GM19324 (cell line): ENCODE measurements at regions not wholly inside any gene's neighbourhood (a gene's known extent, or its start where the extent isn't known, plus 50 kb on each side); places are given as distances from the start of the nearest gene placed in this dataset.

ENCODE experiments used
- ATAC-seq: cut with Tn5 transposase; IDR thresholded peaks from one replicate; pipeline ENCODE4 v1.9.1; 2021; ENCODE audit warnings: mild to moderate bottlenecking, moderate library complexity; ENCODE audit not compliant: unreplicated experiment, low FRiP score

- ATAC-seq, result no peak
Observed at GRCh38 chr4:30924495-30924894, 204.3 kb downstream of the PCDH7 start.

GRCh38 chr4:30929649-30930048 lies 209.5 kb downstream of the PCDH7 start:
- no peak for ATAC-seq

- ATAC-seq, result no peak
Observed at GRCh38 chr4:30930276-30930675, 210.1 kb downstream of the PCDH7 start.

GRCh38 chr4:30932581-30932980 lies 212.4 kb downstream of the PCDH7 start:
- no peak for ATAC-seq

GRCh38 chr4:30939069-30939468 lies 218.9 kb downstream of the PCDH7 start:
- no peak for ATAC-seq

GRCh38 chr4:30939684-30940083 lies 219.5 kb downstream of the PCDH7 start:
- ATAC-seq, result no peak

GRCh38 chr4:30941641-30942040 lies 221.5 kb downstream of the PCDH7 start:
- no peak for ATAC-seq

GRCh38 chr4:30943356-30943755 lies 223.2 kb downstream of the PCDH7 start:
- no peak for ATAC-seq

- no peak for ATAC-seq
Observed at GRCh38 chr4:30945586-30945985, 225.4 kb downstream of the PCDH7 start.

GRCh38 chr4:30946288-30946687 lies 226.1 kb downstream of the PCDH7 start:
- no peak for ATAC-seq

- no peak for ATAC-seq
Observed at GRCh38 chr4:30948653-30949052, 228.5 kb downstream of the PCDH7 start.

- no peak for ATAC-seq
Observed at GRCh38 chr4:30950737-30951136, 230.6 kb downstream of the PCDH7 start.

- ATAC-seq, result no peak
Observed at GRCh38 chr4:30952526-30953219, 232.5 kb downstream of the PCDH7 start.

GRCh38 chr4:30953799-30954198 lies 233.6 kb downstream of the PCDH7 start:
- no peak for ATAC-seq

- ATAC-seq, result no peak
Observed at GRCh38 chr4:30956916-30957315, 236.7 kb downstream of the PCDH7 start.

- ATAC-seq, result no peak
Observed at GRCh38 chr4:30957706-30958105, 237.5 kb downstream of the PCDH7 start.

GRCh38 chr4:30959781-30960485 lies 239.8 kb downstream of the PCDH7 start:
- no peak for ATAC-seq

- no peak for ATAC-seq
Observed at GRCh38 chr4:30962939-30963338, 242.8 kb downstream of the PCDH7 start.

GRCh38 chr4:30968926-30969325 lies 248.8 kb downstream of the PCDH7 start:
- ATAC-seq, result no peak

GRCh38 chr4:30972542-30972941 lies 252.4 kb downstream of the PCDH7 start:
- ATAC-seq, result no peak

- no peak for ATAC-seq
Observed at GRCh38 chr4:30973993-30974392, 253.8 kb downstream of the PCDH7 start.

- no peak for ATAC-seq
Observed at GRCh38 chr4:30979402-30979801, 259.2 kb downstream of the PCDH7 start.
